ENCODE measurements at regions not wholly inside any gene's neighbourhood (a gene's known extent, or its start where the extent isn't known, plus 50 kb on each side); places are given as distances from the start of the nearest gene placed in this dataset.

- no peak for TF ChIP-seq POLR2AphosphoS5 (IDR thresholded peaks at IDR 0.05; ENCODE audit: low read depth)
- TF ChIP-seq CTCF (conservative IDR thresholded peaks at IDR 0.05; ENCODE audit: low read depth in 2 of 2), result no peak
- TF ChIP-seq EZH2 (IDR thresholded peaks at IDR 0.05; ENCODE audit: low read depth, unreplicated experiment), result no peak
Measured at GRCh38 chr10:62511656-62512055, 137.5 kb downstream of the ZNF365 start.
